Neural cell (in vitro differentiated cells): ENCODE measurements at regions not wholly inside any gene's neighbourhood (a gene's known extent, or its start where the extent isn't known, plus 50 kb on each side); places are given as distances from the start of the nearest gene placed in this dataset.

Experiments used
- CTCF ChIP-seq: fragments of 450-650 bp; IDR thresholded peaks from 2 replicates; pipeline ENCODE4 v1.5.1; 2014; ENCODE audit warnings: antibody characterized with exemption, mild to moderate bottlenecking, moderate library complexity; ENCODE audit not compliant: poor library complexity, severe bottlenecking
- EZH2 ChIP-seq: fragments of 200-600, 300-800 bp; shearing (Covaris generic), sonication (generic); IDR thresholded peaks from 2 replicates; pipeline ENCODE4 v1.6.1; 2014; ENCODE audit warnings: antibody characterized with exemption, low read length, borderline replicate concordance, mild to moderate bottlenecking; ENCODE audit not compliant: insufficient read depth, poor library complexity, severe bottlenecking
- RAD21 ChIP-seq: fragments of 450-650 bp; conservative IDR thresholded peaks from 2 replicates; pipeline ENCODE4 v1.6.1; 2014; ENCODE audit warnings: antibody characterized with exemption, mild to moderate bottlenecking, moderate library complexity
- SMC3 ChIP-seq: fragments of 450-650 bp; conservative IDR thresholded peaks from 2 replicates; pipeline ENCODE4 v1.6.1; 2014; ENCODE audit warnings: antibody characterized with exemption, mild to moderate bottlenecking, moderate library complexity; ENCODE audit not compliant: poor library complexity

- TF ChIP-seq CTCF: peak; percentile 22
- no peak for TF ChIP-seq EZH2
- TF ChIP-seq SMC3: no peak
- TF ChIP-seq RAD21: no peak
These were observed 1054.9 kb downstream of the NLGN4Y start for GRCh38 chrY:15579245-15579644.
